ENCODE measurements at regions not wholly inside any gene's neighbourhood (a gene's known extent, or its start where the extent isn't known, plus 50 kb on each side); places are given as distances from the start of the nearest gene placed in this dataset.

DNA sequence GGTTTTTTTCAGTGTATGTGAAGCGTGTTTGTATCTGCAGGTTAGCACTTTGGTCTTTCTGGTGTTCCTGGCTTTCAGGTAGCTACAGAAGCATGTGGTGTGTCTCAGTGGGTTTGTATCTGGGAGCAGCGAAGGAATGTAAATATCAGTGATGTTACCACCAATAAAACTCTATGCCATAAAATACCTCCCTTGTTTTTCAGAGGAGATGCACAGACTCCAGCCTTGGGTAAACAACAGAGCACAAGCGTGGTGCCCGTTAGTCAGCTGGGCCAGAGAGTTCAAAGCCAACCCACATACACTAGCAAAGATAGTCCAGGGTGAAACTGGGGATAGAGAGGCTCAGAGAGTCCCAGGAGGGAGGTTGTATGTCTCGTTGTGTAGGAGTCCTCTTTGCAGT is 393.8 kb downstream of the SMOC2 start:
- H3K4me1 Mint-ChIP-seq: no peaks in the 10 kb centered on the region
- no peaks in the 10 kb centered on the region for H3K36me3 Mint-ChIP-seq (ENCODE audit: low read depth)
- no peak overlapping the region for H3K27ac Mint-ChIP-seq
- ChIA-PET POLR2A (no interaction called here), CTCF (no interaction called here)
- DNase-seq: no peak
- peaks cover 2% of the 10 kb centered on the region for H3K27me3 Mint-ChIP-seq
- no peaks in the 10 kb centered on the region for H3K9me3 Mint-ChIP-seq
- H3K4me3 Mint-ChIP-seq: no peak overlapping the region

DNA sequence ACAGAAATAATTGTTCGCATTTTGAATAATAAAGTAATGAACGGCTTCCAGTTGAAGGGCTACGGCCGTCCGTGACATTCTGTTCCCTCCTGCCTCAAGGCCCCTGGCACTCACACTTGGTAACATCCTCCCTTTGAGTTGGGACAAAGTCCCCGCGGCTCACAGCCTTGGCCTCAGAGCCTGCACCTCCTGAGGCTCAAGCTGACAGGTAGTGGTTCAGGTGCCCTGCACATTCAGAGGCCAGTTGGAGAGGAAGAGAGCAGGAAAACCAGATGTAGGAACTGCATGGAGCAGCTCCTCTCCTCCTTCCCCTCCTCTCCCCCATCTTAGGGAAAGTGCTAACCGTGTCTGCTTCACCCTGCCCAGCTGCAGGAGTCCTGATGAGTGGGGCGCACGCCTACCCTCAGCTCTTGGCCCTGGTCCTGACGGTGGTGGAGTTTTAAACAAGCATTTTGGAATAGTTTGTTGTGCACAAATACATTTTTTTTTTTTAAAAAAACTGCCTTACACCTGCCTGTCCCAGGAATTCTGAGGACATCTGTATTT is 393.1 kb downstream of the SMOC2 start:
- no peak for DNase-seq
- H3K27ac Mint-ChIP-seq: no peak overlapping the region
- no peaks in the 10 kb centered on the region for H3K36me3 Mint-ChIP-seq (ENCODE audit: low read depth)
- no peaks in the 10 kb centered on the region for H3K4me1 Mint-ChIP-seq
- H3K4me3 Mint-ChIP-seq: no peak overlapping the region
- no peaks in the 10 kb centered on the region for H3K9me3 Mint-ChIP-seq
- ChIA-PET CTCF (no interaction called here), POLR2A (no interaction called here)
- H3K27me3 Mint-ChIP-seq: peaks cover 2% of the 10 kb centered on the region

DNA sequence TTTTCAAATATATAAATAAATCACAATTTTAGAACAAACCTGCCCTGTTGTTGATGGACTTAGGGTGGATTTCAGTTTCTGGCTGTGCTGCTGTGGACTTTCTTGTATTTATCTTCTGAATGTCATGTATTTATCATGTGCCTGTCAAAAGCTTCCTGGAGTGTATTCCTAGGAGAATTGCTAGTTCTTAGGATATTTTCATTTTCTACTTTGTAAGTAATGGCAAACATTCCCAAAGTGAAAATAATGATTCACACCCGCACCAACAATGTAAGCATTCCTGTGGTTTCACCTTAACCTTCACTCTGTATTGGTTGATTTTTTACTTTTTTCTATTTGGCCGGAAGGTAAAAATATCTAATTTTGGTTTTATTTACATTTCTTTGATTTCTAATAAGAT is 387.8 kb downstream of the SMOC2 start:
- ChIA-PET POLR2A (no interaction called here), CTCF (no interaction called here)
- no peak overlapping the region for H3K27ac Mint-ChIP-seq
- H3K4me3 Mint-ChIP-seq: no peak overlapping the region
- H3K9me3 Mint-ChIP-seq: no peaks in the 10 kb centered on the region
- no peaks in the 10 kb centered on the region for H3K4me1 Mint-ChIP-seq
- peaks cover 2% of the 10 kb centered on the region for H3K27me3 Mint-ChIP-seq
- no peaks in the 10 kb centered on the region for H3K36me3 Mint-ChIP-seq (ENCODE audit: low read depth)
- no peak for DNase-seq

DNA sequence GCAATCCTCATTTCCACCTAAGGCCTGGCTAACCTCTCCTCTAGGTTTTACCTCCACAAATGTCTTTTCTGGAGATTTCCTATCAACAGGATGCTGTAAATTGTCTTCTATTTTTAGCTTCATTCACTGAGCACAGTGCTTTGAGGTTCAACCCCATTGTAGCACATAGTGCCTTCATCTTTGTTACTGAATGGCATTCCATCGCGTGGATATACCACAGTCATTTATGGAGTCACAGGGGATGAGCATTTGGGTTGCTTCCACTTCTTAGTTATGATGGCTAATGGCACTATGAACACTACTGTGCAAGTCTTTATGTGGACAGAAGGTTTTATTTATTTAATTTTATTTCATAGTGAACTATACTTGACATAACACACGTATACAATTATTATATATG is 387.1 kb downstream of the SMOC2 start:
- ChIA-PET POLR2A (no interaction called here), CTCF (no interaction called here)
- no peak for DNase-seq
- Mint-ChIP-seq H3K27me3 (no peaks in the 10 kb centered on the region), H3K27ac (no peak overlapping the region), H3K9me3 (no peaks in the 10 kb centered on the region), H3K4me3 (no peak overlapping the region), H3K36me3 (ENCODE audit: low read depth) (no peaks in the 10 kb centered on the region), H3K4me1 (no peaks in the 10 kb centered on the region)

DNA sequence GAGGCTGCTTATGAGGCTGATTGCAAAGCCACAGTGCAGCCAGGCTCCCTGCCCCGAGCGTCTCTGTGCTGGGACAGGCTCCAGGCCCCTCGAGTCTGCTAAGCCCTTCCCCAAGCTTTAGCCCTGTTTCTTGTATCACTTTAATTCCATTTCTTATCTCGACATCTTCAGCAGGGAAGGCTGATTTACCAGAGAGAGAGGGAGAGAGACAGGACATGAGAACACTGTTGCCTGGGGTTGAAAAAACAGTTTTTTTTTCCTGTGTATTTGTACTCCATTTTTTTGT is 386.5 kb downstream of the SMOC2 start:
- H3K27me3 Mint-ChIP-seq: no peaks in the 10 kb centered on the region
- no peaks in the 10 kb centered on the region for H3K36me3 Mint-ChIP-seq (ENCODE audit: low read depth)
- H3K4me1 Mint-ChIP-seq: no peaks in the 10 kb centered on the region
- no peak overlapping the region for H3K4me3 Mint-ChIP-seq
- ChIA-PET CTCF (no interaction called here), POLR2A (no interaction called here)
- no peak overlapping the region for H3K27ac Mint-ChIP-seq
- no peaks in the 10 kb centered on the region for H3K9me3 Mint-ChIP-seq
- no peak for DNase-seq

DNA sequence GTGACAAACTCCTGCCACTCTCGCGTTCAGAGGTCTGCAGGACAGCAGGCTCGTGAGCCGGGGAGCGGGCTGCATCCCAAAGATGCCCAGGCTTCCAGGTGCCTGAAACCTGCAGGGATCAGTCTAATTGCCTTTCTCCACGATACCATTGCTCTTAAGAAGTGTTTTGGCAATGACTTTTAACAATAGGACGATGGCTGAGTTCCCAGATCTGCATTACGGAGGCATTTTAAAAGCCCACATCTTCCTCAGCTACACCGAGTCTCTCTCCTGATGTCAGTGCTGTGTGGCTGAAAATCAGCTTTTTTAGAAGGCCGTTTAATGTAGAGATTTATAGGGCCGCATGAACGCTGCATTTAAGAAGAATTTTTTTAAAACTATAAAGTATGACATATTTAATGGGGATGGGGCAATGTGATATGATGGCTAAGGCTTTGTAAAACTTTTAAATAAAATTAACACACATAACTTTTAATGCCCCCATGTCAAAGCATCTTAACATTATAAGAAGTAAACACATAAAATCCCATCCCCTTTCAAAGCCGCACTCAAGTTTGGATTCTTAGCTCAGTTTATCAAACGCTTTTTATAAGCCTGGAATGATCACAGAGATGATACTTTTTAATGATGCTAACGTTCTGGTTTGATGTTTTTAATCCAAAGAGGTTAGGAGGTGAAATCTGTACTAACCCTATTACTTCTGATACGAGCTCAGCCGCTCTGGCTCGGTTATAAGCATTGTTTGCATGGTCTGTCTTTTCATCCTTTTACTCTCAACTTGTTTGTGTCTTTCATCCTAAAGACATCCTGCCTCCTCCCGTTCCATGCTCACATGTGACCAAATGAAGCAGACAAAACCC is 386.0 kb downstream of the SMOC2 start:
- Mint-ChIP-seq H3K4me1 (no peaks in the 10 kb centered on the region), H3K27me3 (no peaks in the 10 kb centered on the region), H3K9me3 (no peaks in the 10 kb centered on the region), H3K36me3 (ENCODE audit: low read depth) (no peaks in the 10 kb centered on the region), H3K4me3 (no peak overlapping the region), H3K27ac (no peak overlapping the region)
- CTCF ChIA-PET: no interaction called here
- DNase-seq: no peak
- POLR2A ChIA-PET: no interaction called here

DNA sequence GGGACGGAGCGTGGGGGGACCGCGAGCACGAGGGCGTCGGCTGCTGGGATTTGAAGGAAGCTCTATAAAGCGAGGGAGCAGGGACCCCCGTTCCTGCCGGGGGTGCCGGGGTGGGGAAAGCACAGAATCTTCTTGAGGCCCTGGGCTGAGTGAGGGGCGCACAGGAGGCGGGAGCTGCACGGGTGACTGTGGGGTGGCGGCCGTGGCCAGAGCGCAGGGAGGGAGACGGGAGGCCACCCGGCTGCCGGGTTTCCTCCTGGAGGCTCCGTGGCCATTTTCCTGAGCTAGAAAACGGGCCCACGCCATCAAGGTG is 385.1 kb downstream of the SMOC2 start:
- no peaks in the 10 kb centered on the region for H3K9me3 Mint-ChIP-seq
- CTCF ChIA-PET: no interaction called here
- no peak for DNase-seq
- no peaks in the 10 kb centered on the region for H3K36me3 Mint-ChIP-seq (ENCODE audit: low read depth)
- H3K27me3 Mint-ChIP-seq: no peaks in the 10 kb centered on the region
- H3K27ac Mint-ChIP-seq: no peak overlapping the region
- no peaks in the 10 kb centered on the region for H3K4me1 Mint-ChIP-seq
- POLR2A ChIA-PET: no interaction called here
- H3K4me3 Mint-ChIP-seq: no peak overlapping the region

DNA sequence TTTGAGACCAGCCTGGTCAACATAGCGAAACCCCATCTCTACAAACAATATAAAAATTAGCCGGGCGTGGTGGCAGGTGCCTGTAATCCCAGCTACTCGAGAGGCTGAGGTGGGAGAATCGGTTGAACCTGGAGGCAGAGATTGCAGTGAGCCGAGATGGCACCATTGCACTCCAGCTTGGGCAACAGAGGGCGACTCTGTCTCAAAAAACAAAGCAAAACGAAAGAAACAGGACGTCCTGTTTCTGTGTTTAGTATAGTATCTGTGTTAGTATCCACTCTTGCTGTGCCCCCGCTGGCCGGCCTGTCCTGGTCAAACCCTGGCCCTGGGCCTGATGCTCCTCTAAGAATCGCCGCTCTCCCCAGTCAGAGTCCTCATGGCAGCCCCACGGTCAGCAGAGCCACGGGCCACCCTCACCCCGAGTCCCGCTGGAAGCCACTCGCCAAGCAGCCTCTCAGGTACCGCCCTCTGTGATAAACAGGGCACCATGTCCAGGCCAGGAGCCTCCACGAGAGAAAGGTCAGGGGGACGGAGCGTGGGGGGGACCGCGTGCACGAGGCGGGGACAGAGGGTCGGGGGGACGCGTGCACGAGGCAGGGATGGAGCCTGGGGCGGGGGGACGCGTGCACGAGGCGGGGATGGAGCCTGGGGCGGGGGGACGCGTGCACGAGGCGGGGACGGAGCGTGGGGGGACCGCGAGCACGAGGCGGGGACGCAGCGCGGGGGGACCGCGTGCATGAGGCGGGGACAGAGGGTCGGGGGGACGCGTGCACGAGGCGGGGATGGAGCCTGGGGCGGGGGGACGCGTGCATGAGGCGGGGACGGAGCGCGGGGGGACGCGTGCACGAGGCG is 384.5 kb downstream of the SMOC2 start:
- ChIA-PET CTCF (no interaction called here), POLR2A (no interaction called here)
- DNase-seq: no peak

DNA sequence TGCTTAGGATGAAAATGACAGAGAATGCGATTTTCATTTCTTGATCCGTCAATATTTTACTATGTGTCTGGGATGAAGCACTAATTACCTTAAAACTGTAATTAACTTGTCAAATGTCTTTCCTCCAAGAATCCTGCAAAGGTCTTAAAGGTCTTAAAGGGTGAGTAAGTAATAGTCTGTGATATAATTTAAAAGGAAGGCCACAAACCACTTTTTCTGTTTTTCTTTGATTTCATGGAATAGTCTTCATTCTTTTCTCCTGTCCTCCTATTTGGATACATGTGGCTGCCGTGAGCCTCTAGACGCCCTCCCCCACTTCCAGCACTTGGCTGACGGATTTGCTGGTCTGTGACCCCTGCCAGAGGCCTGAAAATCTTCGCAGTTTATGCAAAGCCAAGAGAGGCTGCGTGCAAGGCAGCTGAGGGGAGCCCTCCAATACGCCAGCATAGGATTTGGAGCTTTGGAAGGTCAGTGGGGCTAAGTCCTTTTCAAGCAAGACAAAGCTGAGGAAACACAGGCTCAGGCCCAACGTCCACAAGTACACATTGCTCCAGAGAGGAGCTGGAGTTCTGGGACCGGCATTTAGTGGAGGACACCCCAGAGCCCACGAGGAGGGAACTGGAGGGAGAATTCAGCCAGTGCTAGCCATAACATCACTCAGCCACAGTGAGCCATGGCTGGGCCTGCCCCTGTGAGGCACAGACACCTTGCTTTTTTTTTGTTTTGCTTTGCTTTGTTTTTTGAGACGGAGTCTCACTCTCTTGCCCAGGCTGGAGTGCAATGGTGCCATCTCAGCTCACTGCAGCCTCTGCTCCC is 382.6 kb downstream of the SMOC2 start:
- no peak for DNase-seq
- no peaks in the 10 kb centered on the region for H3K9me3 Mint-ChIP-seq
- no peak overlapping the region for H3K27ac Mint-ChIP-seq
- CTCF ChIA-PET: no interaction called here
- H3K4me3 Mint-ChIP-seq: no peak overlapping the region
- POLR2A ChIA-PET: no interaction called here
- H3K27me3 Mint-ChIP-seq: no peaks in the 10 kb centered on the region
- H3K36me3 Mint-ChIP-seq (ENCODE audit: low read depth): no peaks in the 10 kb centered on the region
- H3K4me1 Mint-ChIP-seq: no peaks in the 10 kb centered on the region

More for the DNA sequence above, 384.5 kb downstream of the SMOC2 start:
- Mint-ChIP-seq H3K27ac (no peak overlapping the region), H3K36me3 (ENCODE audit: low read depth) (no peaks in the 10 kb centered on the region), H3K27me3 (no peaks in the 10 kb centered on the region), H3K9me3 (no peaks in the 10 kb centered on the region), H3K4me3 (no peak overlapping the region), H3K4me1 (no peaks in the 10 kb centered on the region)

DNA sequence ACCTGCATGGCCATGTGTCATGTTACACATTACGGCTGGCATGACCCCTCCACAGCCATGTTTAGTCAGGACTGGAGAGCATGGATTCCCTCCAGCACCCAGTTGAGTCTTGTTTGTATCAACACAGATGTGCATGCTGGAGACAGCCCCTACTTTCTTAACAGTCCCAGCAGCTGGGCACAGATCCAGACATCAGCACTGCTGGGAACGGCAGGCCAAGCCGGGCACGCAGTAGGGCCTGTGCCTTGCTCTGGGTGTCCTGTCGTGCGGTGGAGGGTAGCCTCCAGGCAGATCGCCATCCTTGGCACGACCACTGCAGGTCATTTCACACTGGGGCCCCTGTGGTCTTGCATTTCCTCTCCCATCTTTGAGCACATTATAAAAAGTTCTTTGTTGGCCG is 381.4 kb downstream of the SMOC2 start:
- ChIA-PET CTCF (interaction anchor here (0.7 kb wide), 1 partner anchor 11 kb away, joined by 3 read pairs; no protein-coding TSS in a partner anchor), POLR2A (interaction anchor here (0.6 kb wide), 1 partner anchor 709 kb away, joined by 3 read pairs; no protein-coding TSS in a partner anchor)
- Mint-ChIP-seq H3K4me3 (no peak overlapping the region), H3K27ac (no peak overlapping the region), H3K36me3 (ENCODE audit: low read depth) (no peaks in the 10 kb centered on the region), H3K4me1 (no peaks in the 10 kb centered on the region), H3K9me3 (no peaks in the 10 kb centered on the region), H3K27me3 (no peaks in the 10 kb centered on the region)
- DNase-seq: no peak

DNA sequence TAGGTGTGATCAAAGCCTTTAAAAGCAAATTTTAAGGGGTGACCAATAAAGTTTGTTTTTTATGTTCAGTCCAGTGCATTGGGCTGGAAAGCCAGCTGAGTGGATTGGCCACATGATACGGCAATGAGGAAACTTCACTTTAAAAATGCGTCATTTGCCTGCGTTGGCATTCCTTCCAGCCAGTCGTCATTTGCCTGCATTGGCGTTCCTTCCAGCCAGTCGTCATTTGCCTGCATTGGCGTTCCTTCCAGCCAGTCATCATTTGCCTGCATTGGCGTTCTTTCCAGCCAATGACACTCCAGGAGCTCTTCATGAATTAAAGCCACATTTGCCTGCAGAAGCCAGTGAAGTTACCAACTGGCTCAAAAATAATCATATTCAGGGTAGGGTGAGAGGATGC is 378.6 kb downstream of the SMOC2 start:
- CTCF ChIA-PET: no interaction called here

DNA sequence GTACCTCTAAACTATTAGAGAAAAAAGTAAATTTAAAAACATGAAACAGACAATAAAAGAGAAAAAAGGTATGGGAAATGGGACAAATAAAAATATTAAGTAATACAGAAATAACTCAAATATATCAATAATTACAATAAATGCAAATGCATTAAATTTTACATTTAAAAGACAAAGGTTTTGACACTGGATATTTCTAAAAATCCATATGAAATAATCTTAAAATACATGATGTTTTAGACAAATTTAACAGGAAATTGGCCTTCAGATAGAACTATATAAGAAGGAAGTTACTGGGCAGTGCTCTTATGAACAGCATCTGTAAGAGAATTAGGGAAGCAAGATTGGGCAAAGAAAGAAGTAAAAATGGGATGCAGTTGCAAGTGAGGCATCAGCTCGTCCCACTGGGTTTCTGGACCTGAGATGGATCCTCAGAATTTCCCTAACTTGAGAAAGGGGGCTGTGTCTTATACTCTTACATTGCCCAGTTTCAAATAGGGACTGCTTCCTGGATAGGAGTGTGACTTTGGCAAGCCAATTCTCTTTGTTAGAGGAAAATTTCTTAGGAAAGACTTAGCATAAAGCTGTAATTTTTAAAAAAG is 376.7 kb downstream of the SMOC2 start:
- Mint-ChIP-seq H3K4me1 (no peaks in the 10 kb centered on the region), H3K27me3 (peaks cover 6% of the 10 kb centered on the region), H3K36me3 (ENCODE audit: low read depth) (no peaks in the 10 kb centered on the region), H3K9me3 (no peaks in the 10 kb centered on the region), H3K27ac (no peak overlapping the region), H3K4me3 (no peak overlapping the region)
- ChIA-PET POLR2A (no interaction called here), CTCF (no interaction called here)
- no peak for DNase-seq

More for the DNA sequence above, 378.6 kb downstream of the SMOC2 start:
- Mint-ChIP-seq H3K9me3 (no peaks in the 10 kb centered on the region), H3K27me3 (peaks cover 4% of the 10 kb centered on the region), H3K4me1 (no peaks in the 10 kb centered on the region), H3K27ac (no peak overlapping the region), H3K4me3 (no peak overlapping the region), H3K36me3 (ENCODE audit: low read depth) (no peaks in the 10 kb centered on the region)
- DNase-seq: no peak
- POLR2A ChIA-PET: no interaction called here

DNA sequence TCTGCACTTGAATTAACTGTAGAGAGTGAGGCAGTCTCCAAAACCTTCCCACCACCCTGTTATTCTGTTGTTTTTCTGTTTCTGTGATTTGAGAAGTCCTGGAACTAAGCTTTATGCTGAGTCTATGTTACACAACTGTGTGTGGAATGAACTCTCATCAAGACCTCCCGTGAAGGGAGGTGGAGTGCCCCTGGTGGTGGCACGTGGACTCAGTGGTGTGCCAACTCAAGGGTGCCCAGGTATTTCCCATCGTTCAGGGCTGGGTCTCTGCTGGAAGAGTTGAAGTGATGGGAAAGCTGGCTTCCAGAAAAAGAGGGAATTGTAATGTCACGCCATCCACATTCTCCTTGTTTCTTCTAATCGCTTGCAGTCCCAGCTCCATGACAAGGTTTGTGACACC is 374.2 kb downstream of the SMOC2 start:
- Mint-ChIP-seq H3K4me3 (no peak overlapping the region), H3K27ac (no peak overlapping the region), H3K4me1 (no peaks in the 10 kb centered on the region), H3K36me3 (ENCODE audit: low read depth) (no peaks in the 10 kb centered on the region), H3K27me3 (peaks cover 6% of the 10 kb centered on the region), H3K9me3 (no peaks in the 10 kb centered on the region)
- DNase-seq: no peak
- ChIA-PET POLR2A (no interaction called here), CTCF (no interaction called here)

All from activated CD4-positive, alpha-beta T cell treated with anti-CD3 and anti-CD28 coated beads, Interleukin-2, amount 10 ng/mL, durations not matched to agents 7 days and 5 days (primary cell).